PC-3 (cell line): ENCODE measurements at regions not wholly inside any gene's neighbourhood (a gene's known extent, or its start where the extent isn't known, plus 50 kb on each side); places are given as distances from the start of the nearest gene placed in this dataset.
A peak's percentile ranks its signal among the peaks of the same experiment; 100 is the strongest.
"Not testable (repeated sequence)": the region's sequence is repeated elsewhere in the genome, so short reads cannot be mapped to it uniquely, and the experiment has no call there.

Source experiments
- ATAC-seq: fragments of 200-7000 bp; cut with Tn5 transposase; 2 replicates; pipeline ENCODE4 v1.9.1; 2020; ENCODE audit warnings: mild to moderate bottlenecking, moderate library complexity
- BruUV-seq: library from RNA; stranded (reverse); fragments of 400-500 nt; replicated peaks from 2 replicates; lab custom pipeline; 2021; lab: Mats Ljungman, UMichigan
- CTCF ChIA-PET: fragments of 300-600 bp; sonication (Branson Sonifier 250); formaldehyde crosslinking; loops from one replicate; lab custom pipeline; 2022; ENCODE audit warnings: antibody characterized with exemption; lab: Charles Lee
- POLR2A ChIA-PET: fragments of 300-600 bp; sonication (Branson Sonifier 250); formaldehyde crosslinking; loops from one replicate; lab custom pipeline; 2022; ENCODE audit warnings: antibody characterized with exemption; ENCODE audit not compliant: unreplicated experiment; lab: Charles Lee
- DNase-seq: peaks from one replicate; pipeline ENCODE4 v3.0.0-alpha.2; 2015
- H2AFZ ChIP-seq: fragments of 300-600 bp; sonication (generic); 2 replicates; pipeline ENCODE4 v1.6.0; 2016; ENCODE audit warnings: antibody characterized with exemption, low read length
- H3F3A ChIP-seq: fragments of 300-600 bp; sonication (generic); one replicate; pipeline ENCODE4 v1.6.0; 2017; ENCODE audit warnings: antibody characterized with exemption, low read length, control low read depth, mild to moderate bottlenecking; ENCODE audit not compliant: unreplicated experiment
- H3K27ac ChIP-seq: fragments of 300-600 bp; sonication (generic); 2 replicates; pipeline ENCODE4 v1.5.1; 2016; ENCODE audit warnings: mild to moderate bottlenecking, low read length
- H3K27me3 ChIP-seq: fragments of 300-600 bp; sonication (generic); 2 replicates; pipeline ENCODE4 v1.6.1; 2016; ENCODE audit warnings: low read length, mixed read lengths
- H3K36me3 ChIP-seq: fragments of 300-600 bp; sonication (generic); 2 replicates; pipeline ENCODE4 v1.6.1; 2016; ENCODE audit warnings: low read depth, mixed run types, low read length, mixed read lengths
- H3K4me1 ChIP-seq: fragments of 300-600 bp; sonication (generic); 2 replicates; pipeline ENCODE4 v1.5.1; 2016; ENCODE audit warnings: low read length; ENCODE audit not compliant: insufficient read depth
- H3K4me2 ChIP-seq: fragments of 300-600 bp; sonication (generic); 2 replicates; pipeline ENCODE4 v1.6.0; 2016; ENCODE audit warnings: low read length
- H3K4me3 ChIP-seq: fragments of 300-600 bp; sonication (generic); 2 replicates; pipeline ENCODE4 v1.5.1; 2016; ENCODE audit warnings: mild to moderate bottlenecking, low read length, mixed read lengths
- H3K79me2 ChIP-seq: fragments of 300-600 bp; sonication (generic); 2 replicates; pipeline ENCODE4 v1.6.1; 2017; ENCODE audit warnings: low read length, mixed read lengths
- H3K9ac ChIP-seq: fragments of 300-600 bp; sonication (generic); 2 replicates; pipeline ENCODE4 v1.6.0; 2016; ENCODE audit warnings: mild to moderate bottlenecking, low read length
- H3K9me2 ChIP-seq: fragments of 300-600 bp; sonication (generic); replicated peaks from 2 replicates; pipeline ENCODE4 v1.6.1; 2016; ENCODE audit warnings: mixed run types, low read length, mixed read lengths
- H3K9me3 ChIP-seq: fragments of 300-600 bp; sonication (generic); 2 replicates; pipeline ENCODE4 v1.6.1; 2016; ENCODE audit warnings: low read length, mixed read lengths
- H4K20me1 ChIP-seq: fragments of 300-600 bp; sonication (generic); 2 replicates; pipeline ENCODE4 v1.6.1; 2016; ENCODE audit warnings: low read length, mixed read lengths
- EZH2 ChIP-seq: fragments of 300-600 bp; sonication (generic); IDR thresholded peaks from one replicate; pipeline ENCODE4 v1.6.1; 2017; ENCODE audit warnings: antibody characterized with exemption, mild to moderate bottlenecking, low read length; ENCODE audit not compliant: unreplicated experiment
- EZH2phosphoT487 ChIP-seq: fragments of 300-600 bp; sonication (generic); IDR thresholded peaks from 2 replicates; pipeline ENCODE4 v1.6.1; 2018; ENCODE audit warnings: mild to moderate bottlenecking, antibody characterized with exemption, low read length, borderline replicate concordance
- intact Hi-C: fragments of 100-400 bp; cut with micrococcal nuclease; formaldehyde crosslinking; loops from 2 replicates; pipeline ENCODE4 v1.9.0; 2023
- TF ChIP-seq, protein P1 (sequence below): fragments of 300-600 bp; sonication (generic); conservative IDR thresholded peaks from 2 replicates; pipeline ENCODE4 v1.5.1; 2017; ENCODE audit warnings: antibody characterized with exemption, low read depth, mild to moderate bottlenecking, low read length

DNA sequence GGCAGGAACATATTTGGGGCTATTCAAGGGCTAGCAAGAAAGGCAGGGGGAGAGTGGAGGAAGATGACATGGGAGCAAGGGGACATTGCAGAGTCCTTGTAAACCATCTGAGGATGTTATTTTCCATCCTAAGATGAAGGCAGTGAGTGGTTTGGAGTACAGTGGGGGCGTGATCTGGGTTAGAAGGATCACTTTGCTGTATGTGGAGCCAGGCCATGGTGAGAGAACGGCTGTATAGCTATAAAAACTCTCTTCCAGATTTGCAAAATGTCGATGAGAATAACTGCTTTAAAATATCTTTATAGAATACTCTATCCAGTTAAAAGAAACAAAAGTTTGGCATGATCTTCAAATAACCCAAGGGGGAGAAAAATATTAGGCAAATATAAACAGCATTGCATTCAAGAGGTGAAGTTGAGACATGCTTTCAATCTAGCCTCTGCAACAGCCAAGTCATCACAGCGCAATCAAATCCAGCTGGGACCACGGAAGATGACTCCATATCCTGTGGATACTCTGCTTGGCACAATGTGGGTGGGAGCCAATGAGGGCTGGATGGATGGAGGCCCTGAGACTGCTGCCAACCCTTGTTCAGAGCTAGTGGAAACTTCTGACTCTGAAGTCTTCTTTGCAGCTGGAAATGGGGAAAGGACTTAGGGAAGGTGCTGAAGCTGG is 111.5 kb upstream of the BASP1 start:
- ChIA-PET CTCF (no interaction called here), POLR2A (interaction anchor here (0.5 to 0.6 kb wide), 2 partner anchors 13 to 49 kb away, joined by 4 to 7 read pairs; no protein-coding TSS in a partner anchor)
- H3F3A ChIP-seq = no peaks in the 10 kb centered on the region
- H3K4me1 ChIP-seq = 0 out of 2 replicates have a peak, but pooled peaks cover 4% of the 10 kb centered on the region
- no peak overlapping the region for H3K4me3 ChIP-seq
- intact Hi-C loops = no loop called here
- TF ChIP-seq, protein P1, sequence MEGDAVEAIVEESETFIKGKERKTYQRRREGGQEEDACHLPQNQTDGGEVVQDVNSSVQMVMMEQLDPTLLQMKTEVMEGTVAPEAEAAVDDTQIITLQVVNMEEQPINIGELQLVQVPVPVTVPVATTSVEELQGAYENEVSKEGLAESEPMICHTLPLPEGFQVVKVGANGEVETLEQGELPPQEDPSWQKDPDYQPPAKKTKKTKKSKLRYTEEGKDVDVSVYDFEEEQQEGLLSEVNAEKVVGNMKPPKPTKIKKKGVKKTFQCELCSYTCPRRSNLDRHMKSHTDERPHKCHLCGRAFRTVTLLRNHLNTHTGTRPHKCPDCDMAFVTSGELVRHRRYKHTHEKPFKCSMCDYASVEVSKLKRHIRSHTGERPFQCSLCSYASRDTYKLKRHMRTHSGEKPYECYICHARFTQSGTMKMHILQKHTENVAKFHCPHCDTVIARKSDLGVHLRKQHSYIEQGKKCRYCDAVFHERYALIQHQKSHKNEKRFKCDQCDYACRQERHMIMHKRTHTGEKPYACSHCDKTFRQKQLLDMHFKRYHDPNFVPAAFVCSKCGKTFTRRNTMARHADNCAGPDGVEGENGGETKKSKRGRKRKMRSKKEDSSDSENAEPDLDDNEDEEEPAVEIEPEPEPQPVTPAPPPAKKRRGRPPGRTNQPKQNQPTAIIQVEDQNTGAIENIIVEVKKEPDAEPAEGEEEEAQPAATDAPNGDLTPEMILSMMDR = no peak
- TF ChIP-seq EZH2phosphoT487 (no peak), EZH2 (no peak)
- H3K79me2 ChIP-seq = no peaks in the 10 kb centered on the region
- H3K9me2 ChIP-seq = no peaks in the 10 kb centered on the region
- no peaks in the 10 kb centered on the region for H3K36me3 ChIP-seq
- no peak overlapping the region for H2AFZ ChIP-seq
- no peak overlapping the region for H3K4me2 ChIP-seq
- no TSS peak for BruUV-seq
- ATAC-seq = no peak
- no peak overlapping the region for H3K9ac ChIP-seq
- no peaks in the 10 kb centered on the region for H4K20me1 ChIP-seq
- H3K27ac ChIP-seq = no peak overlapping the region
- no peaks in the 10 kb centered on the region for H3K9me3 ChIP-seq
- H3K27me3 ChIP-seq = no peaks in the 10 kb centered on the region
- peak; percentile 46 for DNase-seq

DNA sequence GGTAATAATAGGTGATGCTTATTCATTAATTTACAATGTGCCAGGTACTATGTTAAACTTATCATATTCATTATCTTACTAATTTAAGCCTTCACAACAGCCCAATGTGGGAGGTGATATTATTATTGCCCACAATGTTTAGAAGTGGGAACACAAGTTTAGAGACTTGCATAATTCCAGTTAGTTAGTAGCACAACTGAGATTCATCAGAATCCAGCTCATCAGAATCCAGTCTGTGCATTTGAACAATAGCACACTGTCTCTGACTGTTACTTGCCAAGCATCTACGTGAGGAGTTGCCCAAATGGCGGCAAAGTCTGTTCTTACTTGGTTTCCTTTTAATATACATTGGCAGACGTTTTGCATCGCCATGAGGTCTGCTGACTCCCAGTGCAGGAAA is 110.9 kb upstream of the BASP1 start:
- CTCF ChIA-PET = no interaction called here
- H3K36me3 ChIP-seq = no peaks in the 10 kb centered on the region
- intact Hi-C loops = no loop called here
- H3K4me1 ChIP-seq = 0 out of 2 replicates have a peak, but pooled peaks cover 4% of the 10 kb centered on the region
- ATAC-seq = no peak
- no peak overlapping the region for H3K27ac ChIP-seq
- no peaks in the 10 kb centered on the region for H3K9me3 ChIP-seq
- H2AFZ ChIP-seq = no peak overlapping the region
- no peak overlapping the region for H3K4me2 ChIP-seq
- no peaks in the 10 kb centered on the region for H3K27me3 ChIP-seq
- no peak overlapping the region for H3K9ac ChIP-seq
- no peak overlapping the region for H3K4me3 ChIP-seq
- H3K79me2 ChIP-seq = no peaks in the 10 kb centered on the region
- no TSS peak for BruUV-seq
- TF ChIP-seq EZH2 = no peak
- TF ChIP-seq EZH2phosphoT487 = no peak
- TF ChIP-seq, protein P1 = no peak
- POLR2A ChIA-PET = interaction anchor here (0.5 kb wide), 1 partner anchor 48 kb away, joined by 7 read pairs; no protein-coding TSS in a partner anchor
- H4K20me1 ChIP-seq = no peaks in the 10 kb centered on the region
- H3F3A ChIP-seq = no peaks in the 10 kb centered on the region
- no peaks in the 10 kb centered on the region for H3K9me2 ChIP-seq
- no peak for DNase-seq

DNA sequence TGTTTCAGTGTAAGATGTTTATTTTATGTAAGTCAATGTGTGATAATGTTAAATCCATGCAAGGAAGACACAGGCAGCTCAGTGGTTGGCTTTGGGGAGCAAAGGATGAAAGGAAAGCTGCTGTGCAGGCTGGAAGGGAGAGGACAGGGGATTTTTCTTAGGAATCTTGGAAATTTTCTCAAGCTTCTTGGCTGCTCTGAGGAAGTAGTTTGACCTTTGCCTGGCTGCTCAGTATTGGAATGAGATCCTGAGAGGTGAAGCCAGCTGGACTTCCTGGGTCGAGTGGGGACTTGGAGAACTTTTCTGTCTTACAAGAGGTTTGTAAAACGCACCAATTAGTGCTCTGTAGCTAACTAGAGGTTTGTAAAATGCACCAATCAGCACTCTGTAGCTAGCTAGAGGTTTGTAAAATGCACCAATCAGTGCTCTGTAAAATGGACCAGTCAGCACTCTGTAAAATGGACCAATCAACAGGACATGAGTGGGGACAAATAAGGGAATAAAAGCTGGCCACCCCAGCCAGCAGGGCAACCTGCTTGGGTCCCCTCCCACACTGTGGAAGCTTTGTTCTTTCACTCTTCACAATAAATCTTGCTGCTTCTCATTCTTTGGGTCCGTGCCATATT is 105.2 kb upstream of the BASP1 start:
- intact Hi-C loops = not testable (repeated sequence)

More for the DNA sequence above, 105.2 kb upstream of the BASP1 start:
- H3F3A ChIP-seq, CTCF ChIA-PET, H3K4me3 ChIP-seq, BruUV-seq, H3K4me2 ChIP-seq, H3K9me3 ChIP-seq, H2AFZ ChIP-seq, H3K27me3 ChIP-seq, H3K36me3 ChIP-seq, DNase-seq, POLR2A ChIA-PET, H3K9ac ChIP-seq, ATAC-seq, H3K79me2 ChIP-seq, H3K9me2 ChIP-seq, H4K20me1 ChIP-seq, H3K27ac ChIP-seq: not testable (repeated sequence)
- peaks cover 21% of the 10 kb centered on the region for H3K4me1 ChIP-seq
